Astrocyte of the spinal cord (primary cell): ENCODE measurements at regions not wholly inside any gene's neighbourhood (a gene's known extent, or its start where the extent isn't known, plus 50 kb on each side); places are given as distances from the start of the nearest gene placed in this dataset.

ENCODE experiments used
- DNase-seq: peaks from one replicate; pipeline ENCODE4 v3.0.0; 2011; ENCODE audit warnings: low read depth, low spot score
- H3K4me3 ChIP-seq: 2 replicates; pipeline ENCODE4 v1.5.1; 2011; ENCODE audit warnings: low read depth, mild to moderate bottlenecking, low read length, moderate library complexity
- CTCF ChIP-seq: IDR thresholded peaks from 2 replicates; pipeline ENCODE4 v1.5.1; 2012; ENCODE audit warnings: low read depth, mild to moderate bottlenecking, low read length, inconsistent platforms
- in situ Hi-C: cut with HindIII; loops from 2 replicates; pipeline ENCODE4 v1.10.0; 2017; ENCODE audit warnings: low sequenced_read_pairs

GRCh38 chr13:65964672-65965071, 1265.5 kb downstream of the PCDH9 start:
- DNase-seq: no peak
- no peak overlapping the region for H3K4me3 ChIP-seq
- in situ Hi-C loops: no loop called here
- no peak for TF ChIP-seq CTCF

GRCh38 chr13:65959305-65959704, 1270.8 kb downstream of the PCDH9 start:
- in situ Hi-C loops: no loop called here
- no peak for DNase-seq
- no peak for TF ChIP-seq CTCF

GRCh38 chr13:65946387-65946786, 1283.7 kb downstream of the PCDH9 start:
- TF ChIP-seq CTCF: no peak
- in situ Hi-C loops: no loop called here
- no peak for DNase-seq
- no peak overlapping the region for H3K4me3 ChIP-seq

More at GRCh38 chr13:65959305-65959704, 1270.8 kb downstream of the PCDH9 start:
- no peak overlapping the region for H3K4me3 ChIP-seq

GRCh38 chr13:65943708-65944107, 1286.4 kb downstream of the PCDH9 start:
- H3K4me3 ChIP-seq: no peak overlapping the region

GRCh38 chr13:65943024-65943423, 1287.1 kb downstream of the PCDH9 start:
- in situ Hi-C loops: no loop called here
- DNase-seq: peak; percentile 65
- no peak overlapping the region for H3K4me3 ChIP-seq
- no peak for TF ChIP-seq CTCF

More at GRCh38 chr13:65943708-65944107, 1286.4 kb downstream of the PCDH9 start:
- in situ Hi-C loops: no loop called here
- peak; percentile 30 for DNase-seq
- no peak for TF ChIP-seq CTCF

- no peak for TF ChIP-seq CTCF
- H3K4me3 ChIP-seq: no peak overlapping the region
- no peak for DNase-seq
- in situ Hi-C loops: no loop called here
Measured at GRCh38 chr13:65940720-65941119, 1289.4 kb downstream of the PCDH9 start.

- DNase-seq: no peak
- no peak overlapping the region for H3K4me3 ChIP-seq
- TF ChIP-seq CTCF: no peak
- in situ Hi-C loops: no loop called here
Measured at GRCh38 chr13:65937251-65937650, 1292.9 kb downstream of the PCDH9 start.
